Testis (tissue), 2 donors: ENCODE measurements at regions not wholly inside any gene's neighbourhood (a gene's known extent, or its start where the extent isn't known, plus 50 kb on each side); places are given as distances from the start of the nearest gene placed in this dataset.

ENCODE experiments used
- DNase-seq: peaks from one replicate; pipeline ENCODE4 v3.0.0-alpha.2; 2019
- H3K27ac ChIP-seq, 2 donors: fragments of 200-600 bp; sonication (generic); one replicate each; pipeline ENCODE4 v1.5.1; 2019
- H3K27me3 ChIP-seq: fragments of 200-600 bp; sonication (generic); one replicate; pipeline ENCODE4 v1.5.1; 2019
- H3K36me3 ChIP-seq: fragments of 200-600 bp; sonication (generic); one replicate; pipeline ENCODE4 v1.5.1; 2017; ENCODE audit warnings: low read depth; ENCODE audit errors: missing control alignments
- H3K4me1 ChIP-seq: fragments of 200-600 bp; sonication (generic); one replicate; pipeline ENCODE4 v1.5.1; 2019
- H3K4me3 ChIP-seq, 2 donors: fragments of 200-600 bp; sonication (generic); one replicate each; pipeline ENCODE4 v1.5.1; 2017 to 2019
- H3K9me3 ChIP-seq: fragments of 200-600 bp; sonication (generic); one replicate; pipeline ENCODE4 v1.5.1; 2017
- CTCF ChIP-seq, 3 experiments: fragments of 450-650 bp in 2 of 3; fragments of 200-600 bp in 1 of 3; sonication (generic) in 1 of 3; IDR thresholded peaks; one replicate each; pipeline ENCODE4 v1.5.1; 2016 to 2019; ENCODE audit warnings: antibody characterized with exemption in 3 of 3, mild to moderate bottlenecking in 2 of 3, moderate library complexity in 1 of 3
- POLR2A ChIP-seq: fragments of 450-650 bp; IDR thresholded peaks from one replicate; pipeline ENCODE4 v1.6.1; 2017; ENCODE audit warnings: antibody characterized with exemption, mild to moderate bottlenecking, moderate library complexity
- WGBS, 2 donors: methylation state at CpG; one replicate each; pipeline ENCODE4 v1.1.5; 2018; 5-methylcytosine and 5-hydroxymethylcytosine counted together
- intact Hi-C: fragments of 100-400 bp; cut with DNase I; formaldehyde crosslinking; loops from one replicate; pipeline ENCODE4 v1.15.1; 2023; ENCODE audit warnings: low total_unique reads

- DNase-seq: no peak
- H3K36me3 ChIP-seq: no peaks in the 10 kb centered on the region
- no peaks in the 10 kb centered on the region for H3K4me1 ChIP-seq
- 81 to 85% methylated on average over 5 of the region's 5 CpGs for WGBS, 2 donors
- H3K9me3 ChIP-seq: no peaks in the 10 kb centered on the region
- H3K27ac ChIP-seq: no peak overlapping the region
- TF ChIP-seq CTCF (IDR thresholded peaks at IDR 0.05) (no peak), POLR2A (no peak)
- no peak overlapping the region for H3K4me3 ChIP-seq
- intact Hi-C loops: no loop called here
- no peaks in the 10 kb centered on the region for H3K27me3 ChIP-seq
Observed at GRCh38 chr5:111602817-111603445, 90.6 kb upstream of the STARD4 start.

- H3K9me3 ChIP-seq: no peaks in the 10 kb centered on the region
- H3K27me3 ChIP-seq: no peaks in the 10 kb centered on the region
- intact Hi-C loops: no loop called here
- H3K36me3 ChIP-seq: no peaks in the 10 kb centered on the region
- TF ChIP-seq POLR2A (no peak), CTCF (IDR thresholded peaks at IDR 0.05) (no peak)
- no peak overlapping the region for H3K4me3 ChIP-seq
- WGBS, 2 donors: 90 to 92% methylated on average over 2 of the region's 2 CpGs
- no peak for DNase-seq
- no peaks in the 10 kb centered on the region for H3K4me1 ChIP-seq
- H3K27ac ChIP-seq: no peak overlapping the region
Observed at GRCh38 chr5:111598996-111599395, 86.7 kb upstream of the STARD4 start.

GRCh38 chr5:111597491-111597890 lies 85.2 kb upstream of the STARD4 start:
- no peak overlapping the region for H3K27ac ChIP-seq
- no peaks in the 10 kb centered on the region for H3K4me1 ChIP-seq
- TF ChIP-seq CTCF (IDR thresholded peaks at IDR 0.05) (no peak), POLR2A (no peak)
- no peaks in the 10 kb centered on the region for H3K9me3 ChIP-seq
- no peaks in the 10 kb centered on the region for H3K36me3 ChIP-seq
- no peak for DNase-seq
- H3K27me3 ChIP-seq: no peaks in the 10 kb centered on the region
- H3K4me3 ChIP-seq: no peak overlapping the region
- intact Hi-C loops: no loop called here
- WGBS, 2 donors: 86 to 98% methylated on average over 2 of the region's 2 CpGs

GRCh38 chr5:111596705-111597104 lies 84.4 kb upstream of the STARD4 start:
- no peak overlapping the region for H3K27ac ChIP-seq
- no peak for TF ChIP-seq POLR2A
- TF ChIP-seq CTCF (IDR thresholded peaks at IDR 0.05): no peak

GRCh38 chr5:111595425-111595824 lies 83.1 kb upstream of the STARD4 start:
- Histone ChIP-seq H3K9me3 (no peaks in the 10 kb centered on the region), H3K4me3 (no peak overlapping the region), H3K4me1 (no peaks in the 10 kb centered on the region), H3K36me3 (no peaks in the 10 kb centered on the region), H3K27me3 (no peaks in the 10 kb centered on the region), H3K27ac (no peak overlapping the region)
- 69 to 92% methylated on average over 3 to 4 of the region's 4 CpGs for WGBS, 2 donors
- no peak for DNase-seq
- TF ChIP-seq POLR2A (no peak), CTCF (IDR thresholded peaks at IDR 0.05) (no peak)
- intact Hi-C loops: no loop called here

More at GRCh38 chr5:111596705-111597104, 84.4 kb upstream of the STARD4 start:
- WGBS, 2 donors: 96 to 100% methylated on average over 1 to 5 of the region's 5 CpGs
- H3K36me3 ChIP-seq: no peaks in the 10 kb centered on the region
- no peaks in the 10 kb centered on the region for H3K27me3 ChIP-seq
- intact Hi-C loops: no loop called here
- no peak overlapping the region for H3K4me3 ChIP-seq
- H3K4me1 ChIP-seq: no peaks in the 10 kb centered on the region
- H3K9me3 ChIP-seq: no peaks in the 10 kb centered on the region
- no peak for DNase-seq
